ENCODE measurements at regions not wholly inside any gene's neighbourhood (a gene's known extent, or its start where the extent isn't known, plus 50 kb on each side); places are given as distances from the start of the nearest gene placed in this dataset.
"Not testable (repeated sequence)": the region's sequence is repeated elsewhere in the genome, so short reads cannot be mapped to it uniquely, and the experiment has no call there.

GRCh38 chr6:68233623-68234022, 401.5 kb upstream of the ADGRB3 start:
- TF ChIP-seq, protein P1, sequence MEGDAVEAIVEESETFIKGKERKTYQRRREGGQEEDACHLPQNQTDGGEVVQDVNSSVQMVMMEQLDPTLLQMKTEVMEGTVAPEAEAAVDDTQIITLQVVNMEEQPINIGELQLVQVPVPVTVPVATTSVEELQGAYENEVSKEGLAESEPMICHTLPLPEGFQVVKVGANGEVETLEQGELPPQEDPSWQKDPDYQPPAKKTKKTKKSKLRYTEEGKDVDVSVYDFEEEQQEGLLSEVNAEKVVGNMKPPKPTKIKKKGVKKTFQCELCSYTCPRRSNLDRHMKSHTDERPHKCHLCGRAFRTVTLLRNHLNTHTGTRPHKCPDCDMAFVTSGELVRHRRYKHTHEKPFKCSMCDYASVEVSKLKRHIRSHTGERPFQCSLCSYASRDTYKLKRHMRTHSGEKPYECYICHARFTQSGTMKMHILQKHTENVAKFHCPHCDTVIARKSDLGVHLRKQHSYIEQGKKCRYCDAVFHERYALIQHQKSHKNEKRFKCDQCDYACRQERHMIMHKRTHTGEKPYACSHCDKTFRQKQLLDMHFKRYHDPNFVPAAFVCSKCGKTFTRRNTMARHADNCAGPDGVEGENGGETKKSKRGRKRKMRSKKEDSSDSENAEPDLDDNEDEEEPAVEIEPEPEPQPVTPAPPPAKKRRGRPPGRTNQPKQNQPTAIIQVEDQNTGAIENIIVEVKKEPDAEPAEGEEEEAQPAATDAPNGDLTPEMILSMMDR (IDR thresholded peaks at IDR 0.05), result no peak
- Mint-ChIP-seq H3K27me3 (ENCODE audit: insufficient read depth) (no peaks in the 10 kb centered on the region; the same call in 1 of the 2 replicates), H3K4me3 (no peak overlapping the region; the same call in 1 of the 2 replicates), H3K36me3 (ENCODE audit: low read depth) (no peaks in the 10 kb centered on the region), H3K9me3 (peaks cover 30% of the 10 kb centered on the region), H3K27ac (peak overlapping the region; percentile 29; the same call in 1 of the 2 replicates), H3K4me1 (ENCODE audit: low read depth) (no peaks in the 10 kb centered on the region; the same call in 1 of the 2 replicates)
- no peak for DNase-seq

- Mint-ChIP-seq H3K27me3 (ENCODE audit: insufficient read depth) (no peaks in the 10 kb centered on the region), H3K9me3 (peaks cover 25% of the 10 kb centered on the region), H3K36me3 (ENCODE audit: low read depth) (no peaks in the 10 kb centered on the region), H3K4me1 (ENCODE audit: low read depth) (no peaks in the 10 kb centered on the region; the same call in 1 of the 2 replicates), H3K4me3 (no peak overlapping the region), H3K27ac (no peak overlapping the region)
- DNase-seq, result no peak
- TF ChIP-seq, protein P1 (IDR thresholded peaks at IDR 0.05), result no peak
Measured at GRCh38 chr6:68229566-68229965, 405.5 kb upstream of the ADGRB3 start.

- H3K4me3 Mint-ChIP-seq, result no peak overlapping the region
- no peaks in the 10 kb centered on the region for H3K4me1 Mint-ChIP-seq (ENCODE audit: low read depth)
- H3K27me3 Mint-ChIP-seq (ENCODE audit: insufficient read depth), result no peaks in the 10 kb centered on the region
- peaks cover 36% of the 10 kb centered on the region for H3K9me3 Mint-ChIP-seq
- DNase-seq, result no peak
- H3K27ac Mint-ChIP-seq, result no peak overlapping the region
- TF ChIP-seq, protein P1 (IDR thresholded peaks at IDR 0.05), result peak; percentile 25; the same call in 1 of the 2 replicates
- no peaks in the 10 kb centered on the region for H3K36me3 Mint-ChIP-seq (ENCODE audit: low read depth)
Measured at GRCh38 chr6:68226460-68226859, 408.6 kb upstream of the ADGRB3 start.

GRCh38 chr6:68225729-68226128, 409.4 kb upstream of the ADGRB3 start:
- H3K27me3 Mint-ChIP-seq (ENCODE audit: insufficient read depth), result no peaks in the 10 kb centered on the region
- no peak overlapping the region for H3K27ac Mint-ChIP-seq
- no peaks in the 10 kb centered on the region for H3K4me1 Mint-ChIP-seq (ENCODE audit: low read depth)
- no peak overlapping the region for H3K4me3 Mint-ChIP-seq
- DNase-seq, result no peak
- TF ChIP-seq, protein P1 (IDR thresholded peaks at IDR 0.05), result no peak
- no peaks in the 10 kb centered on the region for H3K36me3 Mint-ChIP-seq (ENCODE audit: low read depth)
- peaks cover 31% of the 10 kb centered on the region for H3K9me3 Mint-ChIP-seq

GRCh38 chr6:68211242-68211795, 423.8 kb upstream of the ADGRB3 start:
- Mint-ChIP-seq H3K4me3 (no peak overlapping the region), H3K36me3 (ENCODE audit: low read depth) (no peaks in the 10 kb centered on the region), H3K27ac (no peak overlapping the region), H3K9me3 (peaks cover 46% of the 10 kb centered on the region), H3K4me1 (ENCODE audit: low read depth) (no peaks in the 10 kb centered on the region), H3K27me3 (ENCODE audit: insufficient read depth) (no peaks in the 10 kb centered on the region; the same call in 1 of the 2 replicates)
- TF ChIP-seq, protein P1 (IDR thresholded peaks at IDR 0.05), result no peak
- DNase-seq, result no peak

- peaks cover 27% of the 10 kb centered on the region for H3K9me3 Mint-ChIP-seq
- H3K27ac Mint-ChIP-seq; H3K36me3 Mint-ChIP-seq (ENCODE audit: low read depth); DNase-seq; H3K4me3 Mint-ChIP-seq; H3K27me3 Mint-ChIP-seq (ENCODE audit: insufficient read depth); H3K4me1 Mint-ChIP-seq (ENCODE audit: low read depth): not testable (repeated sequence)
Measured at GRCh38 chr6:68207612-68208011, 427.5 kb upstream of the ADGRB3 start.
